SK-N-SH treated with all-trans-retinoic acid at 6 μM for 48 hours (cell line): ENCODE measurements at regions not wholly inside any gene's neighbourhood (a gene's known extent, or its start where the extent isn't known, plus 50 kb on each side); places are given as distances from the start of the nearest gene placed in this dataset.

Experiments
- ATAC-seq: fragments of 200-7000 bp; cut with Tn5 transposase; 3 replicates; pipeline ENCODE4 v1.9.1; 2020; ENCODE audit warnings: mild to moderate bottlenecking, moderate library complexity
- ARNTL ChIP-seq: fragments of 450-650 bp; formaldehyde crosslinking; IDR thresholded peaks from 2 replicates; pipeline ENCODE4 v1.5.0; 2020; ENCODE audit warnings: low read depth, mild to moderate bottlenecking, moderate library complexity, borderline replicate concordance
- CSDC2 ChIP-seq: fragments of 250-450 bp; sonication (Bioruptor Pico); IDR thresholded peaks from 2 replicates; pipeline ENCODE4 v1.5.0; 2020; ENCODE audit warnings: mild to moderate bottlenecking, moderate library complexity
- ESRRG ChIP-seq: fragments of 250-450 bp; sonication (Bioruptor Pico); IDR thresholded peaks from 2 replicates; pipeline ENCODE4 v1.6.1; 2021; ENCODE audit warnings: mild to moderate bottlenecking
- GLIS3 ChIP-seq: fragments of 250-450 bp; sonication (Bioruptor Pico); IDR thresholded peaks from 2 replicates; pipeline ENCODE4 v1.5.0; 2020; ENCODE audit warnings: mild to moderate bottlenecking, moderate library complexity
- OSR1 ChIP-seq: fragments of 250-450 bp; sonication (Bioruptor Pico); IDR thresholded peaks from 2 replicates; pipeline ENCODE4 v1.8.0; 2022; ENCODE audit warnings: moderate library complexity, mild to moderate bottlenecking, inconsistent platforms
- PPARA ChIP-seq: fragments of 250-450 bp; sonication (Bioruptor Pico); IDR thresholded peaks from 2 replicates; pipeline ENCODE4 v1.5.0; 2020; ENCODE audit warnings: mild to moderate bottlenecking, borderline replicate concordance
- RARB ChIP-seq: fragments of 250-450 bp; sonication (Bioruptor Pico); IDR thresholded peaks from 2 replicates; pipeline ENCODE4 v1.8.0; 2021; ENCODE audit warnings: mild to moderate bottlenecking, moderate library complexity
- SNAI2 ChIP-seq: fragments of 250-450 bp; sonication (Bioruptor Pico); IDR thresholded peaks from 2 replicates; pipeline ENCODE4 v1.5.0; 2020; ENCODE audit warnings: mild to moderate bottlenecking, moderate library complexity
- TCF4 ChIP-seq: fragments of 250-450 bp; sonication (Bioruptor Pico); IDR thresholded peaks from 2 replicates; pipeline ENCODE4 v1.8.0; 2021; ENCODE audit warnings: mild to moderate bottlenecking, moderate library complexity, borderline replicate concordance
- TOX ChIP-seq: fragments of 250-450 bp; sonication (Bioruptor Pico); IDR thresholded peaks from 2 replicates; pipeline ENCODE4 v1.8.0; 2021; ENCODE audit warnings: mild to moderate bottlenecking, moderate library complexity, borderline replicate concordance
- ZC3H10 ChIP-seq: fragments of 250-450 bp; sonication (Bioruptor Pico); IDR thresholded peaks from 2 replicates; pipeline ENCODE4 v1.5.1; 2021; ENCODE audit warnings: mild to moderate bottlenecking, moderate library complexity
- ZFP3 ChIP-seq: fragments of 250-450 bp; sonication (Bioruptor Pico); IDR thresholded peaks from 2 replicates; pipeline ENCODE4 v1.5.0; 2020; ENCODE audit warnings: mild to moderate bottlenecking, moderate library complexity
- ZFP30 ChIP-seq: fragments of 450-650 bp; formaldehyde crosslinking; IDR thresholded peaks from 2 replicates; pipeline ENCODE4 v1.5.0; 2022; ENCODE audit warnings: mild to moderate bottlenecking, moderate library complexity
- ZNF565 ChIP-seq: fragments of 450-650 bp; formaldehyde crosslinking; conservative IDR thresholded peaks from 2 replicates; pipeline ENCODE4 v1.5.0; 2020; ENCODE audit warnings: low read depth, mild to moderate bottlenecking, moderate library complexity
- ZNF70 ChIP-seq: fragments of 450-650 bp; formaldehyde crosslinking; IDR thresholded peaks from 2 replicates; pipeline ENCODE4 v1.5.0; 2020; ENCODE audit warnings: mild to moderate bottlenecking, moderate library complexity
- ZNF8 ChIP-seq: fragments of 450-650 bp; formaldehyde crosslinking; IDR thresholded peaks from 2 replicates; pipeline ENCODE4 v1.5.0; 2020; ENCODE audit warnings: mild to moderate bottlenecking, moderate library complexity
- TF ChIP-seq, protein P1 (sequence below): fragments of 250-450 bp; sonication (Bioruptor Pico); IDR thresholded peaks from 2 replicates; pipeline ENCODE4 v1.5.0; 2020; ENCODE audit warnings: mild to moderate bottlenecking, moderate library complexity
- TF ChIP-seq, protein P2 (sequence below): fragments of 250-450 bp; sonication (Bioruptor Pico); IDR thresholded peaks from 2 replicates; pipeline ENCODE4 v1.8.0; 2021; ENCODE audit warnings: low read depth, mild to moderate bottlenecking, moderate library complexity, borderline replicate concordance
- TF ChIP-seq, protein P3 (sequence below): fragments of 250-450 bp; sonication (Bioruptor Pico); IDR thresholded peaks from 2 replicates; pipeline ENCODE4 v1.8.0; 2020; ENCODE audit warnings: mild to moderate bottlenecking, moderate library complexity, borderline replicate concordance
- TF ChIP-seq, protein P4 (sequence below): fragments of 250-450 bp; sonication (Bioruptor Pico); IDR thresholded peaks from 2 replicates; pipeline ENCODE4 v1.5.1; 2020; ENCODE audit warnings: low read depth, mild to moderate bottlenecking, moderate library complexity

DNA sequence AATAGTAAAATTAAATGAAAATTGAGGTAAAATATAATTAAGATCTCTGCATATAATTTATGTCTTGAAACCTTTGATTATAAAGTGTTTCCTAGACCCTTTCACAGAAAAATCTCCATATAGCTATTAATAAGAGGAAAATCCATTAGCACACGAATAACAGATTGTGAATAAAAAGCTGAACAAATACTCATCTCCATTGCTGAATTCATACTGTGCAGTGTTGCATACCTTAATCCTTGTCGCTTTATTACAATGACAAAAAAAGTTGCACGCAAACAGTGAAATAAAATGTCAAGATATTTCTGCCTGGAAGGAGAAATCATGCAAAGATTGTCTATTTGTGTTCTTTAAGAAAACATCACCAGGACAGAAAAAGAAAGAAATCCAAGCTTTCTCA lies 499.1 kb upstream of the TMPRSS15 start:
- TF ChIP-seq, protein P1, sequence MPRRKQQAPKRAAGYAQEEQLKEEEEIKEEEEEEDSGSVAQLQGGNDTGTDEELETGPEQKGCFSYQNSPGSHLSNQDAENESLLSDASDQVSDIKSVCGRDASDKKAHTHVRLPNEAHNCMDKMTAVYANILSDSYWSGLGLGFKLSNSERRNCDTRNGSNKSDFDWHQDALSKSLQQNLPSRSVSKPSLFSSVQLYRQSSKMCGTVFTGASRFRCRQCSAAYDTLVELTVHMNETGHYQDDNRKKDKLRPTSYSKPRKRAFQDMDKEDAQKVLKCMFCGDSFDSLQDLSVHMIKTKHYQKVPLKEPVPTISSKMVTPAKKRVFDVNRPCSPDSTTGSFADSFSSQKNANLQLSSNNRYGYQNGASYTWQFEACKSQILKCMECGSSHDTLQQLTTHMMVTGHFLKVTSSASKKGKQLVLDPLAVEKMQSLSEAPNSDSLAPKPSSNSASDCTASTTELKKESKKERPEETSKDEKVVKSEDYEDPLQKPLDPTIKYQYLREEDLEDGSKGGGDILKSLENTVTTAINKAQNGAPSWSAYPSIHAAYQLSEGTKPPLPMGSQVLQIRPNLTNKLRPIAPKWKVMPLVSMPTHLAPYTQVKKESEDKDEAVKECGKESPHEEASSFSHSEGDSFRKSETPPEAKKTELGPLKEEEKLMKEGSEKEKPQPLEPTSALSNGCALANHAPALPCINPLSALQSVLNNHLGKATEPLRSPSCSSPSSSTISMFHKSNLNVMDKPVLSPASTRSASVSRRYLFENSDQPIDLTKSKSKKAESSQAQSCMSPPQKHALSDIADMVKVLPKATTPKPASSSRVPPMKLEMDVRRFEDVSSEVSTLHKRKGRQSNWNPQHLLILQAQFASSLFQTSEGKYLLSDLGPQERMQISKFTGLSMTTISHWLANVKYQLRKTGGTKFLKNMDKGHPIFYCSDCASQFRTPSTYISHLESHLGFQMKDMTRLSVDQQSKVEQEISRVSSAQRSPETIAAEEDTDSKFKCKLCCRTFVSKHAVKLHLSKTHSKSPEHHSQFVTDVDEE (CRISPR knock-in tag), result no peak
- TF ChIP-seq, all 23 proteins: peak for 0
- no peak for ATAC-seq

DNA sequence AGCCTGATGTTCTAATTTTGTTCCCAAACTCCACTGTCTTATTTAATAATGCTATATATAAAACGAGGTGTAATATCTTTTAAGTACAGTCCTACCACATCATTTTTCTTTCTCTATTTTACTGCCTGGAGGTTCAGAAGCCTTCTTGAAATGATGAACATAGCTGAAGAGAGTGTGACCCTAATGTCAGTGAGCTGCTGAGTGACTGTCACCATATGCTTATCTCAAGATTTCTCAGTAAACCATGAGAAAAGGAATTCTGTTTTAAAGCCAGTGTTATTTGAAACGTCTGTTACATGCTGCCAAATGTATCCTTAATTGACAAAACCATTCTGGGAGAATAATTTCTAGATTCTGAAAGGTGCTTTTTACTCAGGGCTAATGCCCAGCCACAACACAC lies 503.5 kb upstream of the TMPRSS15 start:
- ATAC-seq, result no peak
- TF ChIP-seq ZNF565 (CRISPR knock-in tag) (no peak), ZC3H10 (CRISPR knock-in tag) (no peak), OSR1 (CRISPR knock-in tag) (no peak), TCF4 (CRISPR knock-in tag) (no peak)
- TF ChIP-seq, protein P2, sequence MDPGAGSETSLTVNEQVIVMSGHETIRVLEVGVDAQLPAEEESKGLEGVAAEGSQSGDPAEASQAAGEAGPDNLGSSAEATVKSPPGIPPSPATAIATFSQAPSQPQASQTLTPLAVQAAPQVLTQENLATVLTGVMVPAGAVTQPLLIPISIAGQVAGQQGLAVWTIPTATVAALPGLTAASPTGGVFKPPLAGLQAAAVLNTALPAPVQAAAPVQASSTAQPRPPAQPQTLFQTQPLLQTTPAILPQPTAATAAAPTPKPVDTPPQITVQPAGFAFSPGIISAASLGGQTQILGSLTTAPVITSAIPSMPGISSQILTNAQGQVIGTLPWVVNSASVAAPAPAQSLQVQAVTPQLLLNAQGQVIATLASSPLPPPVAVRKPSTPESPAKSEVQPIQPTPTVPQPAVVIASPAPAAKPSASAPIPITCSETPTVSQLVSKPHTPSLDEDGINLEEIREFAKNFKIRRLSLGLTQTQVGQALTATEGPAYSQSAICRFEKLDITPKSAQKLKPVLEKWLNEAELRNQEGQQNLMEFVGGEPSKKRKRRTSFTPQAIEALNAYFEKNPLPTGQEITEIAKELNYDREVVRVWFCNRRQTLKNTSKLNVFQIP, result no peak

DNA sequence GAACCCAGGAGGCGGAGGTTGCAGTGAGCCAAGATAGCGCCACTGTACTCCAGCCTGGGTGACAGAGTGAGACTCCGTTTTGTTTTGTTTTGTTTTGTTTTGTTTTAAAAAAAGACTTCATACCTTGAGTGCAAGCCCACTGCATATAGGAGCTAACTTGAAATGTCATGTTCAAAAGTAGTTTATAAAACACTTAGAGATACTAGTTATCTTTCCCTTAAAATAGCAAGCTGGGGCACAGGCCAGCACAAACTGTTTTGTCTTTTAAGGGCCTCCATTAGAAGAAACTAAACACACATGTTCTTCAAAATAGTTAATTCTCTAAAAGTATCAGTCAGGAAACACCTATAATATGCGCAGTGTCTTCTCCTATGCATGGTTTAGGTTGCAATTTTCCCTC lies 505.1 kb upstream of the TMPRSS15 start:
- no peak for ATAC-seq
- no peak for TF ChIP-seq TCF4 (CRISPR knock-in tag)

DNA sequence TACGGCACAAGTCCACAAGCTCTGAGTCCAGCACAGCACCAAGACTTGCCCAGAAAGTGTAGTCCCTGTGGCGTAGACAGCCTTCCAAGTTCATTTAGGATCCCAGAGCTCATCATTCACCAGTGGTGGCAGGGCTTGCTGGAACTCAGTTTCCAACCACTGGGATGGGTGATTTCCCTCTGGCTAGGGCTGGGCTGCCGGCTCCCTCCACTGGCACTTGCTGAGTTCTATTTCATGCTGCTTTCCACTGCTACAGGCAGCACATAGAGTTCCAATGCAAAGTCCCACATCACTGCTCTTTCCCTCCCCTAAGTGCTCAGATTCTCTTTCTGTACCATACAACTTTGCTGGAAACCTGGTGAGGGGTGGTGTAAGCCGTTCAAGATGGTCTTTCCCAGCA lies 510.3 kb upstream of the TMPRSS15 start:
- TF ChIP-seq, protein P2, result no peak
- no peak for TF ChIP-seq TOX (CRISPR knock-in tag)
- no peak for TF ChIP-seq ESRRG
- no peak for TF ChIP-seq CSDC2 (CRISPR knock-in tag)
- TF ChIP-seq ZFP3 (CRISPR knock-in tag), result no peak
- TF ChIP-seq PPARA (CRISPR knock-in tag), result no peak
- TF ChIP-seq, protein P3, sequence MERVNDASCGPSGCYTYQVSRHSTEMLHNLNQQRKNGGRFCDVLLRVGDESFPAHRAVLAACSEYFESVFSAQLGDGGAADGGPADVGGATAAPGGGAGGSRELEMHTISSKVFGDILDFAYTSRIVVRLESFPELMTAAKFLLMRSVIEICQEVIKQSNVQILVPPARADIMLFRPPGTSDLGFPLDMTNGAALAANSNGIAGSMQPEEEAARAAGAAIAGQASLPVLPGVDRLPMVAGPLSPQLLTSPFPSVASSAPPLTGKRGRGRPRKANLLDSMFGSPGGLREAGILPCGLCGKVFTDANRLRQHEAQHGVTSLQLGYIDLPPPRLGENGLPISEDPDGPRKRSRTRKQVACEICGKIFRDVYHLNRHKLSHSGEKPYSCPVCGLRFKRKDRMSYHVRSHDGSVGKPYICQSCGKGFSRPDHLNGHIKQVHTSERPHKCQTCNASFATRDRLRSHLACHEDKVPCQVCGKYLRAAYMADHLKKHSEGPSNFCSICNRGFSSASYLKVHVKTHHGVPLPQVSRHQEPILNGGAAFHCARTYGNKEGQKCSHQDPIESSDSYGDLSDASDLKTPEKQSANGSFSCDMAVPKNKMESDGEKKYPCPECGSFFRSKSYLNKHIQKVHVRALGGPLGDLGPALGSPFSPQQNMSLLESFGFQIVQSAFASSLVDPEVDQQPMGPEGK (CRISPR knock-in tag), result no peak
- TF ChIP-seq, protein P4, sequence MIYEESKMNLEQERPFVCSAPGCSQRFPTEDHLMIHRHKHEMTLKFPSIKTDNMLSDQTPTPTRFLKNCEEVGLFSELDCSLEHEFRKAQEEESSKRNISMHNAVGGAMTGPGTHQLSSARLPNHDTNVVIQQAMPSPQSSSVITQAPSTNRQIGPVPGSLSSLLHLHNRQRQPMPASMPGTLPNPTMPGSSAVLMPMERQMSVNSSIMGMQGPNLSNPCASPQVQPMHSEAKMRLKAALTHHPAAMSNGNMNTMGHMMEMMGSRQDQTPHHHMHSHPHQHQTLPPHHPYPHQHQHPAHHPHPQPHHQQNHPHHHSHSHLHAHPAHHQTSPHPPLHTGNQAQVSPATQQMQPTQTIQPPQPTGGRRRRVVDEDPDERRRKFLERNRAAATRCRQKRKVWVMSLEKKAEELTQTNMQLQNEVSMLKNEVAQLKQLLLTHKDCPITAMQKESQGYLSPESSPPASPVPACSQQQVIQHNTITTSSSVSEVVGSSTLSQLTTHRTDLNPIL (CRISPR knock-in tag), result no peak
- no peak for TF ChIP-seq ZNF565 (CRISPR knock-in tag)
- no peak for TF ChIP-seq RARB (CRISPR knock-in tag)
- no peak for TF ChIP-seq SNAI2 (CRISPR knock-in tag)
- TF ChIP-seq GLIS3 (CRISPR knock-in tag), result no peak
- TF ChIP-seq ZFP30 (CRISPR knock-in tag), result no peak
- no peak for TF ChIP-seq ZC3H10 (CRISPR knock-in tag)
- no peak for TF ChIP-seq ARNTL (CRISPR knock-in tag)
- TF ChIP-seq, protein P1 (CRISPR knock-in tag), result no peak
- TF ChIP-seq ZNF8 (CRISPR knock-in tag), result no peak
- no peak for TF ChIP-seq TCF4 (CRISPR knock-in tag)
- TF ChIP-seq OSR1 (CRISPR knock-in tag), result no peak
- no peak for TF ChIP-seq ZNF70
- ATAC-seq, result no peak
